WTC11 (cell line): ENCODE measurements at regions not wholly inside any gene's neighbourhood (a gene's known extent, or its start where the extent isn't known, plus 50 kb on each side); places are given as distances from the start of the nearest gene placed in this dataset.

Source experiments
- ATAC-seq: fragments of 200-7000 bp; cut with Tn5 transposase; 2 replicates; pipeline ENCODE4 v1.10.0; 2021; ENCODE audit warnings: mild to moderate bottlenecking, moderate library complexity
- CTCF ChIA-PET: fragments of 300-600 bp; sonication (Branson Sonifier 250); formaldehyde crosslinking; loops from one replicate; lab custom pipeline; 2021; ENCODE audit warnings: antibody characterized with exemption; lab: Charles Lee
- POLR2A ChIA-PET: fragments of 350-600 bp; sonication (Branson Sonifier 250); formaldehyde crosslinking; loops from one replicate; lab custom pipeline; 2021; ENCODE audit warnings: antibody characterized with exemption; lab: Charles Lee
- DNase-seq: peaks from one replicate; pipeline ENCODE4 v3.0.0; 2021; ENCODE audit warnings: low spot score
- H3K27ac Mint-ChIP-seq: 2 replicates; pipeline ENCODE4 v1.8.0; 2021; ENCODE audit warnings: mixed read lengths
- H3K27me3 Mint-ChIP-seq: 2 replicates; pipeline ENCODE4 v1.8.0; 2021; ENCODE audit warnings: low read depth, mild to moderate bottlenecking, moderate library complexity, mixed read lengths
- H3K36me3 Mint-ChIP-seq: 2 replicates; pipeline ENCODE4 v1.8.0; 2021; ENCODE audit warnings: mixed read lengths
- H3K4me1 Mint-ChIP-seq: 2 replicates; pipeline ENCODE4 v1.8.0; 2022; ENCODE audit warnings: mixed read lengths
- H3K4me3 Mint-ChIP-seq: 2 replicates; pipeline ENCODE4 v1.8.0; 2021; ENCODE audit warnings: mild to moderate bottlenecking, moderate library complexity, mixed read lengths
- H3K9me3 Mint-ChIP-seq: 2 replicates; pipeline ENCODE4 v1.8.0; 2021; ENCODE audit warnings: mixed read lengths
- ATF2 ChIP-seq: sonication (generic); formaldehyde crosslinking; IDR thresholded peaks from 2 replicates; pipeline ENCODE4 v1.8.1; 2022; ENCODE audit warnings: low read depth, missing genetic modification reagents, borderline replicate concordance
- CDX4 ChIP-seq: fragments of 250-450 bp; sonication (Bioruptor Pico); IDR thresholded peaks from 2 replicates; pipeline ENCODE4 v1.9.0; 2021; ENCODE audit warnings: moderate library complexity, mild to moderate bottlenecking, inconsistent platforms, borderline replicate concordance
- E2F5 ChIP-seq: sonication (generic); formaldehyde crosslinking; IDR thresholded peaks from 2 replicates; pipeline ENCODE4 v1.8.1; 2022; ENCODE audit warnings: mild to moderate bottlenecking, moderate library complexity, missing genetic modification reagents
- ETV6 ChIP-seq: sonication (generic); formaldehyde crosslinking; IDR thresholded peaks from 2 replicates; pipeline ENCODE4 v1.8.1; 2022; ENCODE audit warnings: mild to moderate bottlenecking, missing genetic modification reagents
- FOXJ3 ChIP-seq: sonication (generic); formaldehyde crosslinking; IDR thresholded peaks from 2 replicates; pipeline ENCODE4 v1.9.0; 2021; ENCODE audit warnings: missing genetic modification reagents, mild to moderate bottlenecking, borderline replicate concordance
- FOXP4 ChIP-seq: sonication (generic); formaldehyde crosslinking; IDR thresholded peaks from 2 replicates; pipeline ENCODE4 v1.8.0; 2022; ENCODE audit warnings: mild to moderate bottlenecking, missing genetic modification reagents
- GTF2I ChIP-seq: fragments of 250-450 bp; sonication (Bioruptor Pico); conservative IDR thresholded peaks from 2 replicates; pipeline ENCODE4 v1.4.0; 2021; ENCODE audit warnings: mild to moderate bottlenecking
- HMGA2 ChIP-seq: fragments of 250-450 bp; sonication (Bioruptor Pico); IDR thresholded peaks from 2 replicates; pipeline ENCODE4 v1.4.0; 2021; ENCODE audit warnings: mild to moderate bottlenecking, moderate library complexity
- IRF2 ChIP-seq: sonication (generic); formaldehyde crosslinking; IDR thresholded peaks from 2 replicates; pipeline ENCODE4 v1.8.0; 2022; ENCODE audit warnings: low read depth, missing genetic modification reagents, borderline replicate concordance
- MAX ChIP-seq: sonication (generic); formaldehyde crosslinking; IDR thresholded peaks from 2 replicates; pipeline ENCODE4 v1.8.0; 2022; ENCODE audit warnings: mild to moderate bottlenecking, missing genetic modification reagents
- NFATC4 ChIP-seq: fragments of 250-450 bp; sonication (Bioruptor Pico); IDR thresholded peaks from 2 replicates; pipeline ENCODE4 v1.9.0; 2021; ENCODE audit warnings: mild to moderate bottlenecking
- PRDM15 ChIP-seq: sonication (generic); formaldehyde crosslinking; IDR thresholded peaks from 2 replicates; pipeline ENCODE4 v1.8.0; 2022; ENCODE audit warnings: missing genetic modification reagents
- RELA ChIP-seq: sonication (generic); formaldehyde crosslinking; IDR thresholded peaks from 2 replicates; pipeline ENCODE4 v1.8.1; 2022; ENCODE audit warnings: missing genetic modification reagents, mild to moderate bottlenecking, borderline replicate concordance
- SMAD3 ChIP-seq: sonication (generic); formaldehyde crosslinking; IDR thresholded peaks from 2 replicates; pipeline ENCODE4 v1.8.0; 2022; ENCODE audit warnings: missing genetic modification reagents, mild to moderate bottlenecking, borderline replicate concordance
- SP1 ChIP-seq: sonication (generic); formaldehyde crosslinking; conservative IDR thresholded peaks from 2 replicates; pipeline ENCODE4 v1.8.1; 2022; ENCODE audit warnings: missing genetic modification reagents
- ZNF138 ChIP-seq: sonication (generic); formaldehyde crosslinking; conservative IDR thresholded peaks from 2 replicates; pipeline ENCODE4 v1.8.1; 2022; ENCODE audit warnings: mild to moderate bottlenecking, moderate library complexity, missing genetic modification reagents
- ZNF425 ChIP-seq: fragments of 250-450 bp; sonication (Bioruptor Pico); conservative IDR thresholded peaks from 2 replicates; pipeline ENCODE4 v1.9.0; 2021; ENCODE audit warnings: mild to moderate bottlenecking
- ZSCAN18 ChIP-seq: fragments of 250-450 bp; sonication (Bioruptor Pico); IDR thresholded peaks from 2 replicates; pipeline ENCODE4 v2.1.2; 2022; ENCODE audit warnings: mild to moderate bottlenecking, moderate library complexity

- no peak overlapping the region for H3K4me3 Mint-ChIP-seq
- CTCF ChIA-PET, result interaction anchor here (1.4 to 1.9 kb wide), 2 partner anchors 15 to 23 kb away, joined by 4 to 10 read pairs; no protein-coding TSS in a partner anchor
Measured at GRCh38 chr14:22178333-22178839, 410.6 kb downstream of the DAD1 start.

More at GRCh38 chr14:22178333-22178839, 410.6 kb downstream of the DAD1 start:
- no peaks in the 10 kb centered on the region; the same call in 1 of the 2 replicates for H3K4me1 Mint-ChIP-seq
- no peaks in the 10 kb centered on the region for H3K9me3 Mint-ChIP-seq
- ATAC-seq, result no peak
- no peak for TF ChIP-seq ZNF138 (CRISPR knock-in tag)
- TF ChIP-seq IRF2, result no peak
- TF ChIP-seq E2F5 (CRISPR knock-in tag), result no peak
- TF ChIP-seq GTF2I (CRISPR knock-in tag), result no peak
- no peak for TF ChIP-seq ETV6 (CRISPR knock-in tag)
- no peak for TF ChIP-seq ATF2 (CRISPR knock-in tag)
- no peak for TF ChIP-seq FOXJ3
- no peak for TF ChIP-seq NFATC4 (CRISPR knock-in tag)
- TF ChIP-seq ZSCAN18 (CRISPR knock-in tag), result no peak
- TF ChIP-seq MAX (CRISPR knock-in tag), result no peak
- no peak for TF ChIP-seq SP1 (CRISPR knock-in tag)
- no peak for TF ChIP-seq PRDM15 (CRISPR knock-in tag)
- TF ChIP-seq FOXP4, result no peak
- TF ChIP-seq CDX4 (CRISPR knock-in tag), result no peak
- no peak for TF ChIP-seq RELA
- TF ChIP-seq SMAD3, result no peak
- no peak for TF ChIP-seq ZNF425
- TF ChIP-seq HMGA2 (CRISPR knock-in tag), result no peak
- TF ChIP-seq, all 79 proteins: peak for 0
- H3K27me3 Mint-ChIP-seq, result no peaks in the 10 kb centered on the region
- no peaks in the 10 kb centered on the region for H3K36me3 Mint-ChIP-seq
- H3K27ac Mint-ChIP-seq, result no peak overlapping the region
- no peak for DNase-seq
- POLR2A ChIA-PET, result no interaction called here
